NCI-H1417 treated with DMSO at 0.1 percent for 48 hours (cell line): ENCODE measurements at regions not wholly inside any gene's neighbourhood (a gene's known extent, or its start where the extent isn't known, plus 50 kb on each side); places are given as distances from the start of the nearest gene placed in this dataset.

Experiments
- DNase-seq: peaks from one replicate; lab custom pipeline; 2025; lab: John Stamatoyannopoulos, UW

DNA sequence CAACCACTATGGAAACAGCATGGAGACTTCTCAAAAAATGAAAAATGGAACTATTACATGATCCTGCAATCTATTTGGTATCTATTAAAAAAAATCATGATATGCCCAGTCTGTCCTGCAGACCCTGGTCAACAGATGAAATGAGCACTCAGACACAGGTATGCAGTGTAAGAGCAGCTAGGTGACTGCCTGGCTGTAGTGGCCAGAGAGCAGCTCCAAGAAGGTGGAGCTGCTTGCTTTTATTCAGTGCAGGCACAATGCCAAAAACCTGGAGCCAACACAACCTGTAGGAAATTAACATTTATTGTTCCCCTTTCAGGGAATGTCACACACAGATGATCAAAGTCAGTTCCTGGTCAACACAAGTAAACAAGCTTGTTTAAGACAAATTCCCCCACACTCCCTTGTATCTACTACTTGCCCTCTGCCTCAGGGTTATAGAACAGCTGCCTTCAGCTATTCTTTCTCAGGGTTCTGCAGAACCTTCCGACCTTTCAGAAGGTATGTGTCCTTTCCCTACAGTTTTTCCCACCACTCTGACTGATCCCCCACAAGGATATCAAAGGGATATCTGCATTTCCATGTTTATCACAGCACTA is 933.7 kb upstream of the SLITRK5 start:
- DNase-seq = no peak

GRCh38 chr13:86741762-86742285 is 929.3 kb upstream of the SLITRK5 start:
- DNase-seq = no peak

DNA sequence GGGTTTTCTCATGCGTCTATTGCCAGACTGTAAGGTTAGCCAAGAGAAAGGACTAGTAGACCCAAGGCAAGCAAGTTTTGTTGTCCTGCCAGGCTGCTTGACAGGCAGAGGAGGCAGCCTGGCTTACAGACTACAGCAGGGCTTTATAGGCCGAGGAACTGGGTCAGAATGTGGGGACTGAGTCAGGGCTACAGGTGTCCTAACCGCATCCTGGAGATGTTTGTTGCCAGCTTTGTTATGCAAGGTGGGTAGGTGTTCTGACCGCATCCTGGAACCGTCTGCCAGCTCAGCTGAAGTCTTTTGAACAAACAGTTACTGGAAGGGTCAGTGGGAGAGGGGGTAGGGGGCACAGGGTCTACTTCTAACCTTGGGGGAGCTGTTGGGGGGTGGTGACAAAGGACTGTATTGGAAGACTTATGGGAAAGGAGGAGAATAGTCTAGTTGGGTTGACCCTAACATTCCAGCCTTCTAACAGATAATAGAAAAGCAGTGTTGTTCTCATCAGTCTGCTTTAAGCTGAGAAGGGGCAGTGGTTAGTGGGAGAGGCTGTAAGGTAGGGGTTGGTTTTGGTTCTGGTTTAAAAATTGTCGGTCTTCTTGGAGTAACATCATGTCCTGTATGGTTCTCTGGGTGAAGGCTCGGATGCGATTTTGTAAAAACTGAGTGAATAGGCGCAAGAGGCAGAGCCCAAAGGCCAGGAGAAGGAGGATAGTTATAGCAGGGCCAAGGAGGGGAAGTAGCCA is 913.8 kb upstream of the SLITRK5 start:
- no peak for DNase-seq

- no peak for DNase-seq
These were observed 913.1 kb upstream of the SLITRK5 start for GRCh38 chr13:86758116-86758515.

DNA sequence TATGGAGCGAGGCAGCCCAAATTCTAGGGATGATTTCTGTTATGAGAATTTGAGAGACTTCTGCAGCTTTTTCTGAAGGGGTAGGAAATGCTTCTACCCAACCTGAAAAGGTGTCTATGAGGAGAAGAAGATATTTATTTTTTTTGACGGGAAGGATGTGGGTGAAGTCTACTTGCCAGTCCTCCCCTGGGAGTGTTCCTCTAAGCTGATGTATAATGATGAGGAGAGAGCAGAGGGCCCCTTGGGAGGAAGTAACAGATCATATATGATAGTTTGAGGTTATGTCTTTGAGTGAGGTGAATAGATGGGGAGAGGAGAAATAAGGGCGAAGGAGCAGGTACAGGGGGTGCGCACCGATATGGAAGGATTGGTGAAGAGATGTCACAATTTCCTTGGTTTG is 910.6 kb upstream of the SLITRK5 start:
- no peak for DNase-seq

DNA sequence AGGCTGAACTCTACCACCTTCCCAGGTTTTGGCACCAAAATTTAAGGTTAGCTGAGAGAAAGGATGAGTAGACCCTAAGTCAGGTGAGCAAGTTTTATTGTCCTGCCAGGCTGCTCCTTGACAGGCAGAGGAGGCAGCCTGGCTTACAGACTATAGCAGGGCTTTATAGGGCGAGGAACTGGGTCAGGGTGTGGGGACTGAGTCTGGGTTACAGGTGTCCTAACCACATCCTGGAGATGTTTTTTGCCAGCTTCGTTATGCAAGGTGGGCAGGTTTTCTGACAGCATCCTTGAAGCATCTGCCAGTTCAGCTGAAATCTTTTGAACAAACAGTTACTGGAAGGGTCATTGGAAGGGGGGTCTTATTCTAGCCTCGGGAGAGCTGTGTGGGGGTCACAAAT is 905.7 kb upstream of the SLITRK5 start:
- DNase-seq = no peak

GRCh38 chr13:86788616-86789015 is 882.6 kb upstream of the SLITRK5 start:
- DNase-seq = no peak

DNA sequence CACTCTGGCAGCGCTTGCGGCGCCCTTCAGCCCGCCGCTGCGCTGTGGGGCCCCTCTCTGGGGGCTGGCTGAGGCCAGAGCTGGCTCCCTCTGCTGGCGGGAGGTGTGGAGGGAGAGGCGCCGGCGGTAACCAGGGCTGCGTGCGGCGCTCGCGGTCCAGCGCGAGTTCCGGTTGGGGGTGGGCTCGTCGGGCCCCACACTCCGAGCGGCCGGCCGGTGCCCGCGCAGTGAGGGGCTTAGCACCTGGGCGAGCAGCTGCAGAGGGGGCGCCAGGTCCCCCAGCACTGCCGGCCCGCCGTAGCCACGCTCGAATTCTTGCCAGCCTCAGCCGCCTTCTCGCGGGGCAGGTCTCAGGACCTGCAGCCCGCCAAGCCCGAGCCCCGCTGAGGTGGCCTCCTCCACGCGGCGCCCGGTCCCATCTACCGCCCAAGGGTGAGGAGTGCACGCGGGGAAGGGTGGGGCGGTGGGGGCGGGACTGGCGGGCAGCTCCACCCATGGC is 879.0 kb upstream of the SLITRK5 start:
- no peak for DNase-seq

DNA sequence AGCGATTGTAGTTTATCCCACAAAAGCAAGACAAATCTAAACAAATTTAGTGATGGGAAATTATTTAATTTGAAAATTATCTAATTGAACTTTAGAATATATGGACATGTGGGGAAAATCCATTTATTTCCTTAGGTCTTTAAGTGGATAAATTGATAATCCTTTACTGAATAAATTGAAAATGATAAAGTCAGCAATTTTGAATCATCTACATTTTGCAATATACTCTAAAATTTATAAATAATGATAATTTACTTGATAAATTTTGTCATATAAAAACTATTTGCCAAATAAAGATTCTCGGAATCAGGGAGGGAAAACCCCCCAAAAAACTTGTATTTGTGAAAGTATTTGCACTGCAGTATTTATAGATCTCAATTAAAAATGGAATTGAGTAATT is 875.3 kb upstream of the SLITRK5 start:
- DNase-seq = no peak

GRCh38 chr13:86810361-86810760 is 860.8 kb upstream of the SLITRK5 start:
- no peak for DNase-seq

DNA sequence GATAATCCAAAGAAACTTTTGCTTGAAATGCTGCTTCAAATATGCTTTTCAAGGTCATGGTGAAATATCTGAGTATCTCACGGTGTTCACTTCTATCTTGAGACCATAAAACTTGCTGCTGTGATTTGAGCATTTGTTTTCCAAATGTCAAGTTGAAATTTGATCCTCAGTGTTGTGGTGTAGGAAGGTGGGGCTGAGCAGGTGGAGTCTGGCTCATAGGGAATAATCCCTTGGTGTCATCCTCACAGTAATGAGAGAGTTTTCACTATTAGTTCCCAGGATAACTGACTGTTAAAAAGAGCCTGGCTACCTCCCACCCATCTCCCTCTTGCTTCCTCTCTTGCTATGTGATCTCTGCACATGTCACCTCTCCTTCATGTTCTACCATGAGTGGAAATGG is 858.0 kb upstream of the SLITRK5 start:
- DNase-seq = no peak

- no peak for DNase-seq
These were observed 845.8 kb upstream of the SLITRK5 start for GRCh38 chr13:86825410-86825809.

DNA sequence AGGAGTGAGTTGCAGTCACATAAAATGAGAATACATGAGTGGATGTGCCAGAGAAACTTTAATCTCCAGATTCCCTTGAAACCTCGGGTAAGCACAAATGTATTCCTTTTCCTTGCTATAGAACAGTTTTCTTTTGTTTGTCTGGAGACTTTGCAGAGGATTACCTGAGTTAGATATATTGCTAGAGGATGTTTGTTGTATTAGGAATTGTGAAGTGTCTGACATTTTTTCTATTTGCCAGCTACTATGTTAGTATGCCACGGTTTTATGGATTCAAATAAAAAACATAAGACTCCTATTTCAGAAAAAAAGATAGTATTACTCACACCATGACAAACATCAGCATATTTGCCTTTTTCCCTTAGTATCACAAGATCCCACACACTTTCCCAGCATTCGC is 844.9 kb upstream of the SLITRK5 start:
- no peak for DNase-seq

DNA sequence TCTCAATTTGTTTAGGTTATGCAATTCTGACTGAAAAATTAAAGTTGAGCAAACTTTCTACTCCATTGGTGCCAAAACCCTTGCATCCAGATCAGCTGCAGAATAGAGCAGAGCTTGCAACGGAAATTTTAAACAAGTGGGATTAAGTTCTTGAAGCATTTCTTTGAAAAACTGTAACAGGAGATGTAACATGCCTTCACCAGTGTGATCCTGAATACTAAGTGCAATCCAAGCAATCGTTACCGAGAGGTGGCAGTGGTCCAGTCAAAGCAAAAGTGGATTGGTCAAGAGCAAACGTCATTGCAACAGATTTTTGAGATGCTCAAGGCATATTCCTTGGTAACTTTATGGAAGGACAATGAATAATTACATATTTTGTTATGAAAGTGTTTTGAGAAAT is 841.1 kb upstream of the SLITRK5 start:
- DNase-seq = no peak

DNA sequence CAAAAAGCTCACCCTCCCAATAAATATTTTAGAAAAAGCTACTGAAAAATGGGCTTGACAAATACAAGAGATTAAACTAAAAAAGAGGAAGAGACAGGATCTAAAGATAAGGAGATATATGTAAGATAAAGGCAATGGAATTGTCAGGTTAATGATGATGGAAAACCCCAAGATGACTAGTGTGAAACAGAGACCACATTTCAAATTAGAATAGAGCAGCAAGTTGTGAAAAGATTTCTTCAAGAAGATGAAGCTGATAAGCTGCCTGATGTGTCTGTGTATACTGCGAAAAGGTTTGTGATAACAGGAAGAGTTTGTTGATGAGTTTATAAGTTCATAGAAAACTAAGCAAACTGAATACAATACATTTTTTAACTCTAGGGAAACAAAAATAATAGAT is 840.1 kb upstream of the SLITRK5 start:
- DNase-seq = no peak

DNA sequence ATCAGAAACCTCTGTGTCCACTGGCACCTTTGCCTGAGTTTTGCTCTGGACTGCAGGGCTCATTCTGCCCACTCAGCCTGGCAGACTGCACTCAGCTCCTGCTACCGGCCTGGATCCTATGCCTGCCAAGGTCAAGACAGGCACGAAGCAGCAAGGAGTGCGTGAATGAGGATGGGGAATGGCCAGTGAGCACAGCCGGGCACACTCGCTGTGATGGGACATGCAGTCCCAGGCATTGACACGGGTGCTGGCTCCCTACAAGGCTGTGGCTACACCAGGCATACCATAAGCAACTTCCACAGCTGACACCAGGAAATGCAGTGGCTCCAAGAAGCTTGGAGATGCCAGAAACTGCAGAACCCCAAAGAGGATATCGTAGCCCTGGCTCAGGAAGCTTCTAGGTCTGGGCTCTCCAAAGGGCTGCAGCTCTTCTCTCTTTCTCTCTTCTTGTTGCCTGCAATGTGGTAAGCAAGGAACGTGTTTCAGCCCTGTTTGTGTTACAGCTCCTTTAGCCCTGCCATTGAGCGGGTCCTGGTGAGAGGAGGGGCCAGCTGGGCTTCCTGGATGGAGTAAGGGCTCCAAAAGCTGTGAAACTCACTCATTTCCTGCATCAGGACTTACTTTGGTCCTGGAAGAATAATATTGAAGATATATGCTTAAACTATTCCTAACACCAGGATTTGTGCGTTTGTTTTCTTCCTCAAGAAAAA is 832.6 kb upstream of the SLITRK5 start:
- DNase-seq = no peak

- DNase-seq = no peak
These were observed 832.0 kb upstream of the SLITRK5 start for GRCh38 chr13:86839221-86839620.

DNA sequence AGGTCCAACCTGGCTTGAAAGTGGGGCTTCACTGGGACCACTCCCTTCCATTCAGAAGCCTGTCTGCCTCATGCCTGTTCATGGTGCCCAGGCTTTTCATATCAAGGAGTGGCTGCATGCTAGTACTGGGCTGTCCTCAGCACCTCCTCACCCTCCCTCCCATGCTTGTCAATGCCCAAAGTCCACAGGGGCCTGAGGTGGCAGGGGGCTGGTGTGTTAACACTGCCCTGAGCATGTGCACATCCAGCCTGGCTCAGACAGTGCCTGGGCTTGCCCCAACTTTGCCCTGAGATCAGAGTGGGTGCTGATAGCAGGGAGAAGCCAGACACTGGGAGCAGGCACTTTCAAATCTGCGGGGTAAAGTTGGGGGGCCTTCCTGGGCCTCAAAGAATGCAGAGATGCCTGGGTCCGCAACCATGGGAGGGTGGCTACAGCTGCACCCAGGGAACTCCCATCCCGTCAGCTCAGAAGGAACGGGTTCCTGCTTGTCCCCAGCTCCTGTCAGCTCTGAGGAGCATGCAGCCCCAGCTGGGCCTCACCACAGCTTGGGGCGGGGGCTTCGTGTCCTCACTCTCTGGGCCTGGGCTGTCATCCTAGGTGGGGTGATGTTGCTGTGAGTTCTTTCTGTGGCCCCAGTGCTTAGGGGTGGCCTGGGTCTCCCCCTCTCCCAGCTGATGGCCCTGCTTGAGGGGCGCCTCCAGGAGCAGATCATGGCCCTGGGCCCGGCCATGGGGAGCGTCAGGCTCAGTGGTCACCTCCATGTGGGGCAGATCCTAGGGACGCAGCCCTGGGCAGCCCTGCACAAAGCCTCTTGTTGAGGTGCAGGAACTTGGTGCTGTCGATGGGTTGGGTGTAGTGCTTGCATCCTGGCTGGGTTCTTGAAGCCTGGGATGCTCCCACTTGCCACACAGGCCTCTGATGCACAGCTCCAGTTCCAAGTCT is 830.6 kb upstream of the SLITRK5 start:
- no peak for DNase-seq

DNA sequence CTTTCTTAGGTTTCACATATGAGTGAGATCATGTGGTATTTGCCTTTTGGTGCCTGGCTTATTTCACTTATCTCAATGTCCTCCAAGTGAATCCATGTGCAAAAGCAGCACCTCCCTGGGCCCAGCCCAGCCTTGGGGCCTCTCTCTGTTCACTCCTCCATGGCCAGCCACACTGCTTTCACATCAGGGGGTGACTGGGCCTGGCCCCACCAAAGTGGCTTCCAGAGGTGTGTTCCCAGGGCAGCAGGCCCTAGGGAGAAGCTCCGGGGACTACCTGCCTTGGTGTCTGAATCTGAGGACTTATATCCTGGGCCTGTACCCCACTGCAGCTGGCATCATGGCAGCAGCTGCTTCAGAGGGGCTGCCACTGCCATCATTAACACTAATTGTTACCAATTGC is 829.9 kb upstream of the SLITRK5 start:
- DNase-seq = no peak

- no peak for DNase-seq
These were observed 824.7 kb upstream of the SLITRK5 start for GRCh38 chr13:86846501-86846900.

DNA sequence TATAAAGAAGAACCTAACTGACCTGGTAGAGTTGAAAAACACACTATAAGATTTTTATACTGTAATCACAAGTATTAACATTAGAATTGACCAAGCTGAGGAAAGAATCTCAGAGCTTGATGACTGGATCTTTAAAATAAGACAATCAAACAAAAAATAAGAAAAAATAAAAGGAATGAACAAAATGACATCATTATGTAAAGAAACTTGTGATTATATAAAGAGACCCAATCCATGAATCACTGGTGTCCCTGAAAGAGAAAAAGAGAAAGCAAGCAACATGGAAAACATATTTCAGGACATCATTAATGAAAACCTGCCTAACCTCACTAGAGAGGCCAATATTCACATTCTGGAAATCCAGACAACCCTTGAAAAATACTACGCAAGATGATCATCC is 822.5 kb upstream of the SLITRK5 start:
- DNase-seq = no peak

- no peak for DNase-seq
These were observed 814.2 kb upstream of the SLITRK5 start for GRCh38 chr13:86856991-86857390.
